GM12878 (cell line): ENCODE measurements at regions not wholly inside any gene's neighbourhood (a gene's known extent, or its start where the extent isn't known, plus 50 kb on each side); places are given as distances from the start of the nearest gene placed in this dataset.

Experiments used
- BHLHE40 ChIP-seq, 2 experiments: fragments of 450-650 bp in 1 of 2; IDR thresholded peaks; 2 replicates each; pipeline ENCODE4 v1.6.1; 2011 to 2017; ENCODE audit warnings: low read depth in 2 of 2, borderline replicate concordance in 1 of 2, improper control_type of control experiment in 1 of 2, low read length in 1 of 2, mild to moderate bottlenecking in 1 of 2
- EP300 ChIP-seq, 2 experiments: fragments of 150-350 bp in 1 of 2; IDR thresholded peaks; 2 replicates each; pipeline ENCODE4 v1.6.1; 2011 to 2012; ENCODE audit warnings: low read depth in 2 of 2, low read length in 2 of 2, borderline replicate concordance in 1 of 2, improper control_type of control experiment in 1 of 2, inconsistent platforms in 1 of 2; ENCODE audit not compliant: control insufficient read depth in 1 of 2
- GABPA ChIP-seq: IDR thresholded peaks from 2 replicates; pipeline ENCODE4 v1.6.1; 2014; ENCODE audit warnings: antibody characterized with exemption, low read depth, mild to moderate bottlenecking, inconsistent platforms
- JUNB ChIP-seq: IDR thresholded peaks from 2 replicates; pipeline ENCODE4 v1.6.1; 2016; ENCODE audit warnings: antibody characterized with exemption, mild to moderate bottlenecking
- KDM1A ChIP-seq: fragments of 200-600 bp; sonication (generic); IDR thresholded peaks from 2 replicates; pipeline ENCODE4 v1.6.1; 2016; ENCODE audit warnings: borderline replicate concordance
- LARP7 ChIP-seq: fragments of 450-650 bp; IDR thresholded peaks from 2 replicates; pipeline ENCODE4 v1.6.1; 2017; ENCODE audit warnings: mild to moderate bottlenecking
- NR2C1 ChIP-seq: fragments of 450-650 bp; IDR thresholded peaks from 2 replicates; pipeline ENCODE4 v1.6.1; 2017; ENCODE audit warnings: antibody characterized with exemption, mild to moderate bottlenecking, moderate library complexity
- POLR2AphosphoS2 ChIP-seq: IDR thresholded peaks from 2 replicates; pipeline ENCODE4 v1.6.1; 2011; ENCODE audit warnings: low read depth, mild to moderate bottlenecking, low read length, improper control_type of control experiment, moderate library complexity
- RAD51 ChIP-seq: fragments of 450-650 bp; IDR thresholded peaks from 2 replicates; pipeline ENCODE4 v1.6.1; 2016; ENCODE audit warnings: moderate library complexity, mild to moderate bottlenecking, inconsistent platforms
- TCF7 ChIP-seq: IDR thresholded peaks from 2 replicates; pipeline ENCODE4 v1.6.1; 2014; ENCODE audit warnings: antibody characterized with exemption, borderline replicate concordance
- YY1 ChIP-seq: IDR thresholded peaks from 2 replicates; pipeline ENCODE4 v1.6.1; 2011; ENCODE audit warnings: low read depth, mild to moderate bottlenecking, low read length
- TF ChIP-seq, protein P1 (sequence below): fragments of 450-650 bp; formaldehyde crosslinking; IDR thresholded peaks from 2 replicates; pipeline ENCODE4 v1.5.0; 2022; ENCODE audit warnings: mild to moderate bottlenecking, missing genetic modification characterization
- TF ChIP-seq, protein P2 (sequence below): fragments of 450-650 bp; IDR thresholded peaks from 2 replicates; pipeline ENCODE4 v1.6.1; 2017; ENCODE audit warnings: mild to moderate bottlenecking, low read depth, inconsistent platforms; ENCODE audit not compliant: poor library complexity, severe bottlenecking
- TF ChIP-seq, protein P3 (sequence below): fragments of 450-650 bp; IDR thresholded peaks from 2 replicates; pipeline ENCODE4 v1.6.1; 2018; ENCODE audit warnings: mild to moderate bottlenecking, low read depth, moderate library complexity; ENCODE audit not compliant: partially characterized antibody
- TF ChIP-seq, protein P4 (sequence below): fragments of 450-650 bp; IDR thresholded peaks from 2 replicates; pipeline ENCODE4 v1.6.1; 2018; ENCODE audit warnings: borderline replicate concordance, mild to moderate bottlenecking; ENCODE audit not compliant: partially characterized antibody

DNA sequence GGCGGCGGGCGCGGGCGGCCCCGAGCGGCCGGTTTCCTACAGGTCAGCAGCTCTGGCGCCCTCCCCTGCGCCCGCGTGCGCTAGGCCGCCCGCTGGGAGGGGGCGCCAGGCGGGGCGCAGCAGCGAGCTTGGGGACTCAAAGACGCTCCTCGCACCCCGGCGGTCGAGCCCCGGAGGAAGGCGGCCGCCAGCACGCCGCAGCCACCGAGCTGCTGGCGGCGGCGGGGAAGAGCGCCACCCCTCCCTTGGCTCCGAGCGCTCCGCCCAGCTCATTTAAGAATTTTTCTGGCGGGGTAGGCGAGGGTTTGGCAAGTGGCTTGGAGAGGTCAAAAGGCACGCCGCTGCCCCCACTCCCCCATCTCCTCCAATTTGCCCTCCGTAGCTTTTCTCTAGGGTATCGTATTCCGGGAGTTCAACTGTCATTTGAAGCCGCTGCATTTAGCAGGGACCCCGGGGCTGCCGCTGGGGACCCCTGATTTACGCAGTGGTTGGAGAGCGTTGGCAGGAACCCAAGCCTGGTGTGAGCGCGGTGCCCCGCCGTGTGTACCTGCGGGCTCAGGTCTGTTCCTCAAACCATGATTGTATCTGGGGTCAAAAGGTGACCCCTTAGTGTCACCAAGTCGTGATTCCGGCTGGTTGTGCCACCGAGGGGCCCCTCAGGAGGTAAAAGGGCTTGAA, 59.5 kb upstream of the GSE1 start (continued):
- TF ChIP-seq RAD51 (no peak), NR2C1 (no peak; the same call in none of the 2 replicates), GABPA (no peak), YY1 (peak; percentile 52; the same call in 1 of the 2 replicates), EP300 (IDR thresholded peaks at IDR 0.05; ENCODE audit: borderline replicate concordance in 1 of 2, control insufficient read depth in 1 of 2, low read depth in 2 of 2, low read length in 2 of 2) (0 out of 4 replicates have a peak, but pooled peaks of 1 of the 2 experiments have one; percentile 1), BHLHE40 (IDR thresholded peaks at IDR 0.05; ENCODE audit: borderline replicate concordance in 1 of 2, low read depth in 2 of 2, low read length in 1 of 2) (peak in 1 of 2 experiments; percentile 82; a peak in 2 of 4 replicates), JUNB (no peak), POLR2AphosphoS2 (peak; percentile 38; the same call in 1 of the 2 replicates), LARP7 (peak; percentile 97), TCF7 (no peak), KDM1A (no peak)
- TF ChIP-seq, protein P1, sequence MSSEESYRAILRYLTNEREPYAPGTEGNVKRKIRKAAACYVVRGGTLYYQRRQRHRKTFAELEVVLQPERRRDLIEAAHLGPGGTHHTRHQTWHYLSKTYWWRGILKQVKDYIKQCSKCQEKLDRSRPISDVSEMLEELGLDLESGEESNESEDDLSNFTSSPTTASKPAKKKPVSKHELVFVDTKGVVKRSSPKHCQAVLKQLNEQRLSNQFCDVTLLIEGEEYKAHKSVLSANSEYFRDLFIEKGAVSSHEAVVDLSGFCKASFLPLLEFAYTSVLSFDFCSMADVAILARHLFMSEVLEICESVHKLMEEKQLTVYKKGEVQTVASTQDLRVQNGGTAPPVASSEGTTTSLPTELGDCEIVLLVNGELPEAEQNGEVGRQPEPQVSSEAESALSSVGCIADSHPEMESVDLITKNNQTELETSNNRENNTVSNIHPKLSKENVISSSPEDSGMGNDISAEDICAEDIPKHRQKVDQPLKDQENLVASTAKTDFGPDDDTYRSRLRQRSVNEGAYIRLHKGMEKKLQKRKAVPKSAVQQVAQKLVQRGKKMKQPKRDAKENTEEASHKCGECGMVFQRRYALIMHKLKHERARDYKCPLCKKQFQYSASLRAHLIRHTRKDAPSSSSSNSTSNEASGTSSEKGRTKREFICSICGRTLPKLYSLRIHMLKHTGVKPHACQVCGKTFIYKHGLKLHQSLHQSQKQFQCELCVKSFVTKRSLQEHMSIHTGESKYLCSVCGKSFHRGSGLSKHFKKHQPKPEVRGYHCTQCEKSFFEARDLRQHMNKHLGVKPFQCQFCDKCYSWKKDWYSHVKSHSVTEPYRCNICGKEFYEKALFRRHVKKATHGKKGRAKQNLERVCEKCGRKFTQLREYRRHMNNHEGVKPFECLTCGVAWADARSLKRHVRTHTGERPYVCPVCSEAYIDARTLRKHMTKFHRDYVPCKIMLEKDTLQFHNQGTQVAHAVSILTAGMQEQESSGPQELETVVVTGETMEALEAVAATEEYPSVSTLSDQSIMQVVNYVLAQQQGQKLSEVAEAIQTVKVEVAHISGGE (CRISPR knock-in tag): no peak
- TF ChIP-seq, protein P2, sequence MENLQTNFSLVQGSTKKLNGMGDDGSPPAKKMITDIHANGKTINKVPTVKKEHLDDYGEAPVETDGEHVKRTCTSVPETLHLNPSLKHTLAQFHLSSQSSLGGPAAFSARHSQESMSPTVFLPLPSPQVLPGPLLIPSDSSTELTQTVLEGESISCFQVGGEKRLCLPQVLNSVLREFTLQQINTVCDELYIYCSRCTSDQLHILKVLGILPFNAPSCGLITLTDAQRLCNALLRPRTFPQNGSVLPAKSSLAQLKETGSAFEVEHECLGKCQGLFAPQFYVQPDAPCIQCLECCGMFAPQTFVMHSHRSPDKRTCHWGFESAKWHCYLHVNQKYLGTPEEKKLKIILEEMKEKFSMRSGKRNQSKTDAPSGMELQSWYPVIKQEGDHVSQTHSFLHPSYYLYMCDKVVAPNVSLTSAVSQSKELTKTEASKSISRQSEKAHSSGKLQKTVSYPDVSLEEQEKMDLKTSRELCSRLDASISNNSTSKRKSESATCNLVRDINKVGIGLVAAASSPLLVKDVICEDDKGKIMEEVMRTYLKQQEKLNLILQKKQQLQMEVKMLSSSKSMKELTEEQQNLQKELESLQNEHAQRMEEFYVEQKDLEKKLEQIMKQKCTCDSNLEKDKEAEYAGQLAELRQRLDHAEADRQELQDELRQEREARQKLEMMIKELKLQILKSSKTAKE: no peak
- TF ChIP-seq, protein P3, sequence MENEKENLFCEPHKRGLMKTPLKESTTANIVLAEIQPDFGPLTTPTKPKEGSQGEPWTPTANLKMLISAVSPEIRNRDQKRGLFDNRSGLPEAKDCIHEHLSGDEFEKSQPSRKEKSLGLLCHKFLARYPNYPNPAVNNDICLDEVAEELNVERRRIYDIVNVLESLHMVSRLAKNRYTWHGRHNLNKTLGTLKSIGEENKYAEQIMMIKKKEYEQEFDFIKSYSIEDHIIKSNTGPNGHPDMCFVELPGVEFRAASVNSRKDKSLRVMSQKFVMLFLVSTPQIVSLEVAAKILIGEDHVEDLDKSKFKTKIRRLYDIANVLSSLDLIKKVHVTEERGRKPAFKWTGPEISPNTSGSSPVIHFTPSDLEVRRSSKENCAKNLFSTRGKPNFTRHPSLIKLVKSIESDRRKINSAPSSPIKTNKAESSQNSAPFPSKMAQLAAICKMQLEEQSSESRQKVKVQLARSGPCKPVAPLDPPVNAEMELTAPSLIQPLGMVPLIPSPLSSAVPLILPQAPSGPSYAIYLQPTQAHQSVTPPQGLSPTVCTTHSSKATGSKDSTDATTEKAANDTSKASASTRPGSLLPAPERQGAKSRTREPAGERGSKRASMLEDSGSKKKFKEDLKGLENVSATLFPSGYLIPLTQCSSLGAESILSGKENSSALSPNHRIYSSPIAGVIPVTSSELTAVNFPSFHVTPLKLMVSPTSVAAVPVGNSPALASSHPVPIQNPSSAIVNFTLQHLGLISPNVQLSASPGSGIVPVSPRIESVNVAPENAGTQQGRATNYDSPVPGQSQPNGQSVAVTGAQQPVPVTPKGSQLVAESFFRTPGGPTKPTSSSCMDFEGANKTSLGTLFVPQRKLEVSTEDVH: peak; percentile 17
- TF ChIP-seq, protein P4, sequence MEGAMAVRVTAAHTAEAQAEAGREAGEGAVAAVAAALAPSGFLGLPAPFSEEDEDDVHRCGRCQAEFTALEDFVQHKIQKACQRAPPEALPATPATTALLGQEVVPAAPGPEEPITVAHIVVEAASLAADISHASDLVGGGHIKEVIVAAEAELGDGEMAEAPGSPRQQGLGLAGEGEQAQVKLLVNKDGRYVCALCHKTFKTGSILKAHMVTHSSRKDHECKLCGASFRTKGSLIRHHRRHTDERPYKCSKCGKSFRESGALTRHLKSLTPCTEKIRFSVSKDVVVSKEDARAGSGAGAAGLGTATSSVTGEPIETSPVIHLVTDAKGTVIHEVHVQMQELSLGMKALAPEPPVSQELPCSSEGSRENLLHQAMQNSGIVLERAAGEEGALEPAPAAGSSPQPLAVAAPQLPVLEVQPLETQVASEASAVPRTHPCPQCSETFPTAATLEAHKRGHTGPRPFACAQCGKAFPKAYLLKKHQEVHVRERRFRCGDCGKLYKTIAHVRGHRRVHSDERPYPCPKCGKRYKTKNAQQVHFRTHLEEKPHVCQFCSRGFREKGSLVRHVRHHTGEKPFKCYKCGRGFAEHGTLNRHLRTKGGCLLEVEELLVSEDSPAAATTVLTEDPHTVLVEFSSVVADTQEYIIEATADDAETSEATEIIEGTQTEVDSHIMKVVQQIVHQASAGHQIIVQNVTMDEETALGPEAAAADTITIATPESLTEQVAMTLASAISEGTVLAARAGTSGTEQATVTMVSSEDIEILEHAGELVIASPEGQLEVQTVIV: no peak
